Mucosa of descending colon (tissue), 3 donors: ENCODE measurements at regions not wholly inside any gene's neighbourhood (a gene's known extent, or its start where the extent isn't known, plus 50 kb on each side); places are given as distances from the start of the nearest gene placed in this dataset.

ENCODE experiments used
- ATAC-seq: fragments of 200-7000 bp; cut with Tn5 transposase; one replicate; pipeline ENCODE4 v1.9.1; 2020; ENCODE audit warnings: mild to moderate bottlenecking, moderate library complexity
- DNase-seq, 3 donors: peaks; one replicate each; pipeline ENCODE4 v3.0.0-alpha.2; 2020
- H3K36me3 ChIP-seq: fragments of 200-600 bp; one replicate; pipeline ENCODE4 v1.8.0; 2021; ENCODE audit warnings: low read depth, mild to moderate bottlenecking
- H3K4me1 ChIP-seq: fragments of 200-600 bp; one replicate; pipeline ENCODE4 v1.8.0; 2021; ENCODE audit warnings: low read depth, mild to moderate bottlenecking
- H3K4me3 ChIP-seq: fragments of 200-600 bp; one replicate; pipeline ENCODE4 v1.8.0; 2021; ENCODE audit warnings: mild to moderate bottlenecking
- H3K9me3 ChIP-seq: fragments of 200-600 bp; one replicate; pipeline ENCODE4 v1.8.0; 2021; ENCODE audit warnings: mild to moderate bottlenecking
- CTCF ChIP-seq: fragments of 200-600 bp; IDR thresholded peaks from one replicate; pipeline ENCODE4 v1.8.0; 2022; ENCODE audit warnings: antibody characterized with exemption, mild to moderate bottlenecking
- intact Hi-C, 2 donors: fragments of 100-400 bp; cut with DNase I in 1 of 2; cut with micrococcal nuclease in 1 of 2; formaldehyde crosslinking; loops; one replicate each; pipeline versions ENCODE4 v1.11.0 to v1.11.1; 2022; cut with DNase I, micrococcal nuclease
- donor health status: DM: no; HTN: no; CAD: no; lungs with moderate emphysema.
- donor health status: DM: no; HTN: no; CAD: no.
- donor health status: DM: no; HTN: yes; CAD: no.

- no peak for TF ChIP-seq CTCF
- no peak for DNase-seq
- no peak overlapping the region for H3K4me3 ChIP-seq
- no peaks in the 10 kb centered on the region for H3K36me3 ChIP-seq
- H3K4me1 ChIP-seq = no peaks in the 10 kb centered on the region
- no peaks in the 10 kb centered on the region for H3K9me3 ChIP-seq
- no peak for ATAC-seq
- intact Hi-C loops = no loop called here
These were observed 1504.3 kb upstream of the PIK3C3 start for GRCh38 chr18:40450751-40451150.

GRCh38 chr18:40447820-40448219 lies 1507.2 kb upstream of the PIK3C3 start:
- no peaks in the 10 kb centered on the region for H3K4me1 ChIP-seq
- no peak overlapping the region for H3K4me3 ChIP-seq
- no peak for TF ChIP-seq CTCF
- no peak for ATAC-seq
- H3K9me3 ChIP-seq = no peaks in the 10 kb centered on the region
- H3K36me3 ChIP-seq = no peaks in the 10 kb centered on the region
- intact Hi-C loops = no loop called here
- DNase-seq = no peak

GRCh38 chr18:40440088-40440487 lies 1514.9 kb upstream of the PIK3C3 start:
- no peak overlapping the region for H3K4me3 ChIP-seq
- no peak for ATAC-seq
- no peak for DNase-seq
- H3K9me3 ChIP-seq = no peaks in the 10 kb centered on the region
- intact Hi-C loops = no loop called here
- no peak for TF ChIP-seq CTCF
- no peaks in the 10 kb centered on the region for H3K36me3 ChIP-seq
- H3K4me1 ChIP-seq = no peaks in the 10 kb centered on the region

- H3K9me3 ChIP-seq = no peaks in the 10 kb centered on the region
- no peaks in the 10 kb centered on the region for H3K36me3 ChIP-seq
- intact Hi-C loops = no loop called here
- no peak for ATAC-seq
- no peak for TF ChIP-seq CTCF
- no peak overlapping the region for H3K4me3 ChIP-seq
- no peaks in the 10 kb centered on the region for H3K4me1 ChIP-seq
- no peak for DNase-seq
These were observed 1517.5 kb upstream of the PIK3C3 start for GRCh38 chr18:40437517-40437916.

GRCh38 chr18:40431071-40431985 lies 1523.7 kb upstream of the PIK3C3 start:
- H3K4me1 ChIP-seq = no peaks in the 10 kb centered on the region
- H3K9me3 ChIP-seq = no peaks in the 10 kb centered on the region
- DNase-seq (no peak), ATAC-seq (no peak)
- TF ChIP-seq CTCF = no peak
- H3K36me3 ChIP-seq = no peaks in the 10 kb centered on the region
- intact Hi-C loops = no loop called here
- no peak overlapping the region for H3K4me3 ChIP-seq
